H9 (cell line): ENCODE measurements at regions not wholly inside any gene's neighbourhood (a gene's known extent, or its start where the extent isn't known, plus 50 kb on each side); places are given as distances from the start of the nearest gene placed in this dataset.

Source experiments
- DNase-seq: peaks from one replicate; pipeline ENCODE4 v3.0.0-alpha.2; 2017
- H2AFZ ChIP-seq: one replicate; pipeline ENCODE4 v1.6.1; 2013; ENCODE audit warnings: mild to moderate bottlenecking, low read length, control low read depth, moderate library complexity
- H2AK5ac ChIP-seq: 2 replicates; pipeline ENCODE4 v1.6.1; 2013; ENCODE audit warnings: low read length, control low read depth, mixed read lengths; ENCODE audit not compliant: insufficient read length
- H2BK120ac ChIP-seq: one replicate; pipeline ENCODE4 v1.6.1; 2013; ENCODE audit warnings: low read depth, mild to moderate bottlenecking, low read length, control low read depth, inconsistent platforms; ENCODE audit not compliant: poor library complexity, severe bottlenecking
- H2BK12ac ChIP-seq: 2 replicates; pipeline ENCODE4 v1.6.1; 2013; ENCODE audit warnings: low read length, control low read depth, mixed read lengths, low read depth; ENCODE audit not compliant: insufficient read length
- H2BK15ac ChIP-seq: 2 replicates; pipeline ENCODE4 v1.6.1; 2013; ENCODE audit warnings: low read depth, low read length, control low read depth
- H2BK20ac ChIP-seq: one replicate; pipeline ENCODE4 v1.6.1; 2013; ENCODE audit warnings: low read depth, mild to moderate bottlenecking, low read length, control low read depth, inconsistent platforms; ENCODE audit not compliant: poor library complexity, severe bottlenecking
- H2BK5ac ChIP-seq: 2 replicates; pipeline ENCODE4 v1.6.1; 2013; ENCODE audit warnings: low read length, control low read depth, mixed read lengths; ENCODE audit not compliant: insufficient read length
- H3K14ac ChIP-seq: 2 replicates; pipeline ENCODE4 v1.6.1; 2013; ENCODE audit warnings: low read length, control low read depth; ENCODE audit not compliant: insufficient read depth
- H3K18ac ChIP-seq: 2 replicates; pipeline ENCODE4 v1.6.1; 2013; ENCODE audit warnings: low read depth, mild to moderate bottlenecking, mixed read lengths, low read length, control low read depth; ENCODE audit not compliant: insufficient read length
- H3K23ac ChIP-seq: 2 replicates; pipeline ENCODE4 v1.6.1; 2013; ENCODE audit warnings: low read length, control low read depth, mixed read lengths, low read depth; ENCODE audit not compliant: insufficient read length
- H3K23me2 ChIP-seq: 2 replicates; pipeline ENCODE4 v1.6.1; 2013; ENCODE audit warnings: low read depth, mild to moderate bottlenecking, mixed read lengths, low read length, control low read depth; ENCODE audit not compliant: insufficient read length, poor library complexity, severe bottlenecking
- H3K27ac ChIP-seq: 2 replicates; pipeline ENCODE4 v1.5.1; 2013; ENCODE audit warnings: low read length, control low read depth, mixed read lengths, low read depth; ENCODE audit not compliant: insufficient read length
- H3K27me3 ChIP-seq: 2 replicates; pipeline ENCODE4 v1.6.1; 2013; ENCODE audit warnings: low read length, control low read depth, inconsistent platforms; ENCODE audit not compliant: insufficient read depth
- H3K4ac ChIP-seq: 2 replicates; pipeline ENCODE4 v1.6.1; 2013; ENCODE audit warnings: low read depth, mild to moderate bottlenecking, control low read depth, inconsistent platforms, low read length, moderate library complexity
- H3K4me1 ChIP-seq: 2 replicates; pipeline ENCODE4 v1.6.1; 2013; ENCODE audit warnings: low read length, control low read depth, inconsistent platforms; ENCODE audit not compliant: insufficient read depth
- H3K4me2 ChIP-seq: 2 replicates; pipeline ENCODE4 v1.6.1; 2013; ENCODE audit warnings: low read length, control low read depth, mixed read lengths; ENCODE audit not compliant: insufficient read length, insufficient read depth
- H3K56ac ChIP-seq: 2 replicates; pipeline ENCODE4 v1.6.1; 2013; ENCODE audit warnings: low read depth, mild to moderate bottlenecking, mixed read lengths, low read length, control low read depth; ENCODE audit not compliant: insufficient read length
- H3K79me1 ChIP-seq: 2 replicates; pipeline ENCODE4 v1.6.1; 2013; ENCODE audit warnings: low read depth, mild to moderate bottlenecking, moderate library complexity, low read length, control low read depth, inconsistent platforms; ENCODE audit not compliant: insufficient read depth, poor library complexity, severe bottlenecking
- H3K79me2 ChIP-seq: 2 replicates; pipeline ENCODE4 v1.6.1; 2013; ENCODE audit warnings: low read length, control low read depth, inconsistent platforms; ENCODE audit not compliant: insufficient read depth
- H3K9ac ChIP-seq: 2 replicates; pipeline ENCODE4 v1.6.1; 2013; ENCODE audit warnings: low read length, control low read depth, mixed read lengths; ENCODE audit not compliant: insufficient read length; ENCODE audit errors: extremely low read depth
- H3K9me3 ChIP-seq: one replicate; pipeline ENCODE4 v1.6.1; 2013; ENCODE audit warnings: low read depth, low read length, inconsistent platforms; ENCODE audit not compliant: control insufficient read depth
- H3T11ph ChIP-seq: one replicate; pipeline ENCODE4 v1.6.1; 2013; ENCODE audit warnings: mild to moderate bottlenecking, low read length, control low read depth, inconsistent platforms
- H4K20me1 ChIP-seq: one replicate; pipeline ENCODE4 v1.6.1; 2013; ENCODE audit not compliant: control insufficient read depth, insufficient read length, insufficient read depth
- H4K5ac ChIP-seq: 2 replicates; pipeline ENCODE4 v1.6.1; 2013; ENCODE audit warnings: low read depth, mild to moderate bottlenecking, mixed read lengths, low read length, control low read depth; ENCODE audit not compliant: insufficient read length
- H4K8ac ChIP-seq: replicated peaks from 2 replicates; pipeline ENCODE4 v1.6.1; 2013; ENCODE audit warnings: low read length, control low read depth, mixed read lengths, low read depth; ENCODE audit not compliant: insufficient read length
- H4K91ac ChIP-seq: 2 replicates; pipeline ENCODE4 v1.6.1; 2013; ENCODE audit warnings: low read depth, mild to moderate bottlenecking, moderate library complexity, mixed read lengths, low read length, control low read depth; ENCODE audit not compliant: insufficient read length
- H3K27ac Mint-ChIP-seq, 3 experiments: 2 replicates in 2 of 3; 3 replicates in 1 of 3; pipeline ENCODE4 v1.8.0; 2020 to 2021; ENCODE audit warnings: mixed read lengths in 3 of 3, mild to moderate bottlenecking in 1 of 3, moderate library complexity in 1 of 3
- H3K27me3 Mint-ChIP-seq: 2 replicates; pipeline ENCODE4 v1.8.0; 2021; ENCODE audit warnings: low read depth, mild to moderate bottlenecking, moderate library complexity, mixed read lengths
- H3K36me3 Mint-ChIP-seq, 3 experiments: 2 replicates in 2 of 3; 3 replicates in 1 of 3; pipeline ENCODE4 v1.8.0; 2020 to 2021; ENCODE audit warnings: low read depth in 3 of 3, mixed read lengths in 3 of 3; ENCODE audit not compliant: insufficient read depth in 1 of 3
- H3K4me1 Mint-ChIP-seq, 2 experiments: 2 replicates each; pipeline ENCODE4 v1.8.0; 2020; ENCODE audit warnings: mixed read lengths in 2 of 2
- H3K4me3 Mint-ChIP-seq, 2 experiments: 2 replicates in 1 of 2; 3 replicates in 1 of 2; pipeline ENCODE4 v1.8.0; 2020 to 2021; ENCODE audit warnings: mild to moderate bottlenecking in 2 of 2, mixed read lengths in 2 of 2, moderate library complexity in 1 of 2
- H3K9me3 Mint-ChIP-seq, 2 experiments: 2 replicates in 1 of 2; 3 replicates in 1 of 2; pipeline ENCODE4 v1.8.0; 2020; ENCODE audit warnings: mild to moderate bottlenecking in 2 of 2, mixed read lengths in 2 of 2, moderate library complexity in 1 of 2
- WGBS: extraction: QIAGEN DNeasy Blood & Tissue Kit; methylation state at CpG from one replicate; pipeline ENCODE4 v1.1.7; 2013; ENCODE audit warnings: missing lambda C conversion rate, low lambda C conversion rate, mixed read lengths; ENCODE audit not compliant: insufficient read length; ENCODE audit errors: extremely low coverage; 5-methylcytosine and 5-hydroxymethylcytosine counted together
- TF ChIP-seq, protein P1 (sequence below): fragments of 200-600 bp; sonication (generic); conservative IDR thresholded peaks from 3 replicates; pipeline ENCODE4 v1.8.0; 2021; ENCODE audit warnings: antibody characterized with exemption, mild to moderate bottlenecking

DNA sequence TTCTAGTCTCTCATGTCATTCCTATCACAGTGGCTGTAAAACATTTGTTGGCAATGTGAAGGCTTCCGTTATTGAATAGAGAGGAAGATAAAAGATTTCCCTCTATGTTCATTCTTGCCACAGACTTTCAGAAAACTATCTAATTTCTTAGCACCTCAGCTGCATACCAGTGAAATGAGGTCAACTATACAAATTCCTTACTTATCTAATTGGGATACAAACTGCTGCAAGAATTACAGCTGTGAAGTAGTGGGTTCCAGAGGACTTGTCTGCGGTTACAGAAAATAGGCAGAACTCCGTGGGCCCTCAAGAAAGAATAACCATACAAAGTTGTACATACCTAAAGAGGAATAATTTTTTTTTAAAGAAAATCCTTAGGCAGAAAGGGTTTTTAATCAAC, 175.8 kb downstream of the PPP1R2C start:
- no peak overlapping the region for H3T11ph ChIP-seq
- H3K4me1 ChIP-seq, result peaks cover 2% of the 10 kb centered on the region; the same call in 1 of the 2 replicates
- H3K4me1 Mint-ChIP-seq, result peaks cover 11 to 19% of the 10 kb centered on the region in 2 experiments
- H4K8ac ChIP-seq, result no peak overlapping the region
- no peaks in the 10 kb centered on the region for H4K20me1 ChIP-seq
- WGBS, result no CpG with 5 or more reads among the region's 3 CpGs
- no peak overlapping the region for H3K4me2 ChIP-seq
- no peak overlapping the region for H3K14ac ChIP-seq
- no peak overlapping the region for H4K91ac ChIP-seq
- no peak overlapping the region for H2BK15ac ChIP-seq
- TF ChIP-seq, protein P1, sequence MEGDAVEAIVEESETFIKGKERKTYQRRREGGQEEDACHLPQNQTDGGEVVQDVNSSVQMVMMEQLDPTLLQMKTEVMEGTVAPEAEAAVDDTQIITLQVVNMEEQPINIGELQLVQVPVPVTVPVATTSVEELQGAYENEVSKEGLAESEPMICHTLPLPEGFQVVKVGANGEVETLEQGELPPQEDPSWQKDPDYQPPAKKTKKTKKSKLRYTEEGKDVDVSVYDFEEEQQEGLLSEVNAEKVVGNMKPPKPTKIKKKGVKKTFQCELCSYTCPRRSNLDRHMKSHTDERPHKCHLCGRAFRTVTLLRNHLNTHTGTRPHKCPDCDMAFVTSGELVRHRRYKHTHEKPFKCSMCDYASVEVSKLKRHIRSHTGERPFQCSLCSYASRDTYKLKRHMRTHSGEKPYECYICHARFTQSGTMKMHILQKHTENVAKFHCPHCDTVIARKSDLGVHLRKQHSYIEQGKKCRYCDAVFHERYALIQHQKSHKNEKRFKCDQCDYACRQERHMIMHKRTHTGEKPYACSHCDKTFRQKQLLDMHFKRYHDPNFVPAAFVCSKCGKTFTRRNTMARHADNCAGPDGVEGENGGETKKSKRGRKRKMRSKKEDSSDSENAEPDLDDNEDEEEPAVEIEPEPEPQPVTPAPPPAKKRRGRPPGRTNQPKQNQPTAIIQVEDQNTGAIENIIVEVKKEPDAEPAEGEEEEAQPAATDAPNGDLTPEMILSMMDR, result no peak
- no peak overlapping the region for H3K27ac Mint-ChIP-seq
- peaks cover 0 to 19% of the 10 kb centered on the region in 2 experiments; a peak in 3 of 5 replicates for H3K9me3 Mint-ChIP-seq
- H2BK5ac ChIP-seq, result no peak overlapping the region
- no peaks in the 10 kb centered on the region for H3K27me3 Mint-ChIP-seq
- H2BK12ac ChIP-seq, result no peak overlapping the region
- H3K18ac ChIP-seq, result no peak overlapping the region
- H3K36me3 Mint-ChIP-seq, result no peaks in the 10 kb centered on the region
- H3K4ac ChIP-seq, result no peak overlapping the region
- H3K27ac ChIP-seq, result no peak overlapping the region
- H2AFZ ChIP-seq, result no peak overlapping the region
- H3K27me3 ChIP-seq, result no peaks in the 10 kb centered on the region
- no peak for DNase-seq
- H2AK5ac ChIP-seq, result no peak overlapping the region
- no peak overlapping the region for H2BK20ac ChIP-seq
- no peaks in the 10 kb centered on the region for H3K79me1 ChIP-seq
- H3K4me3 Mint-ChIP-seq, result no peak overlapping the region
- H3K23me2 ChIP-seq, result no peaks in the 10 kb centered on the region
- H3K9me3 ChIP-seq, result no peaks in the 10 kb centered on the region
- H3K9ac ChIP-seq, result no peak overlapping the region
- H2BK120ac ChIP-seq, result no peak overlapping the region
- no peaks in the 10 kb centered on the region for H3K79me2 ChIP-seq
- H3K23ac ChIP-seq, result no peak overlapping the region
- no peak overlapping the region for H4K5ac ChIP-seq
- no peak overlapping the region for H3K56ac ChIP-seq
